ENCODE measurements at regions not wholly inside any gene's neighbourhood (a gene's known extent, or its start where the extent isn't known, plus 50 kb on each side); places are given as distances from the start of the nearest gene placed in this dataset.

DNA sequence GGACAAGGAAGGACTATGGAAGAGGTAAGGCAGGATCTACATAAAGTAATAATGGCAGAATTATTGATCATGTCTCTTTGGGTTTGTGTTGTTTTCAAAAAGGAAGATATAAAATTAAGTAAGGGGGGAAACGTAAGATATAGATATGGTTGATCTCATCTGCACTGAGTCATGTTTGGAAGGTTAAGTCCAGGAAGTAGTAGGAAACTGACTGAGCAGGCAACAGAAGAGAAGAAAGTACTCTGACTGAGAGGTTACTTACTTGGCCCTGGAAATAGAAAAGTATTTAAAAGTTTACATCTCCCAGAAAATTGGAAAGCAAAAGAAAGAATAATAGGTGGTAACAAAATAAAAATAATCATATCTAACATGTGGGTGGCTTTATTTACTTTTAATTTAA lies 405.3 kb upstream of the RGMB start:
- Histone ChIP-seq H3K27ac (ENCODE audit: extremely low read depth, low read depth, low read length) (no peak overlapping the region), H3K4me1 (ENCODE audit: control insufficient read depth, insufficient read depth, low read length) (no peaks in the 10 kb centered on the region), H3K4me3 (ENCODE audit: low read depth, low read length) (no peak overlapping the region), H3K9me3 (ENCODE audit: control insufficient read depth, insufficient read depth, low read depth, low read length) (no peaks in the 10 kb centered on the region), H3K36me3 (ENCODE audit: control insufficient read depth in 2 of 2, insufficient read depth in 1 of 2, low read length in 2 of 2) (no peaks in the 10 kb centered on the region)
- ChIA-PET CTCF (no interaction called here), POLR2A (no interaction called here)
- no peak for TF ChIP-seq ZBTB1 (tag by site-specific recombination; IDR thresholded peaks at IDR 0.05)
- TF ChIP-seq, protein P1, sequence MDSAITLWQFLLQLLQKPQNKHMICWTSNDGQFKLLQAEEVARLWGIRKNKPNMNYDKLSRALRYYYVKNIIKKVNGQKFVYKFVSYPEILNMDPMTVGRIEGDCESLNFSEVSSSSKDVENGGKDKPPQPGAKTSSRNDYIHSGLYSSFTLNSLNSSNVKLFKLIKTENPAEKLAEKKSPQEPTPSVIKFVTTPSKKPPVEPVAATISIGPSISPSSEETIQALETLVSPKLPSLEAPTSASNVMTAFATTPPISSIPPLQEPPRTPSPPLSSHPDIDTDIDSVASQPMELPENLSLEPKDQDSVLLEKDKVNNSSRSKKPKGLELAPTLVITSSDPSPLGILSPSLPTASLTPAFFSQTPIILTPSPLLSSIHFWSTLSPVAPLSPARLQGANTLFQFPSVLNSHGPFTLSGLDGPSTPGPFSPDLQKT (IDR thresholded peaks at IDR 0.05; ENCODE audit: borderline replicate concordance, low read depth, low read length): no peak

DNA sequence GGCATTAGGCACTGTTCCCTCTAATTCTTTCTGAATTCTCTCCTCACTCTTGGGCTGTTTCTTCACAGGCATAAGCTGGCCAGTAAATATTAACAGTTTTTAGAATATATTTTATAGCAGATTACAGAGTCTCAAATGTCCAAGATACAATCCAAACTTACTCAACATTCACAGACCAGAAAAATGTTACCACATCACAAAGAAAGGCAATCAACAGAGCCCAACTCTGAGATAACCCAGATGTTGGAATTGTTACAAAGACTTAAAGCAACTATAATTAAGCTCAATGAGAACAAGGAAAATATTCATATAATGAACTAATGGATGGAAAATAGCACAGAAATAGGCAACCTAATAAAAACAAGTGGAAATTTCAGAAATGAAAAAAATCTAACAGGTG lies 401.1 kb upstream of the RGMB start:
- no peak overlapping the region for H3K27ac ChIP-seq (ENCODE audit: extremely low read depth, low read depth, low read length)
- CTCF ChIA-PET: no interaction called here
- no peaks in the 10 kb centered on the region for H3K36me3 ChIP-seq (ENCODE audit: control insufficient read depth in 2 of 2, insufficient read depth in 1 of 2, low read length in 2 of 2)
- H3K4me1 ChIP-seq (ENCODE audit: control insufficient read depth, insufficient read depth, low read length): no peaks in the 10 kb centered on the region
- TF ChIP-seq SCRT1 (tag by site-specific recombination; IDR thresholded peaks at IDR 0.05; ENCODE audit: borderline replicate concordance) (no peak), ZNF530 (tag by site-specific recombination; IDR thresholded peaks at IDR 0.05; ENCODE audit: low read depth) (no peak), RBAK (tag by site-specific recombination; IDR thresholded peaks at IDR 0.05) (no peak), ZNF394 (tag by site-specific recombination; IDR thresholded peaks at IDR 0.05; ENCODE audit: borderline replicate concordance) (no peak), ZNF174 (tag by site-specific recombination; IDR thresholded peaks at IDR 0.05) (no peak)
- TF ChIP-seq, protein P2, sequence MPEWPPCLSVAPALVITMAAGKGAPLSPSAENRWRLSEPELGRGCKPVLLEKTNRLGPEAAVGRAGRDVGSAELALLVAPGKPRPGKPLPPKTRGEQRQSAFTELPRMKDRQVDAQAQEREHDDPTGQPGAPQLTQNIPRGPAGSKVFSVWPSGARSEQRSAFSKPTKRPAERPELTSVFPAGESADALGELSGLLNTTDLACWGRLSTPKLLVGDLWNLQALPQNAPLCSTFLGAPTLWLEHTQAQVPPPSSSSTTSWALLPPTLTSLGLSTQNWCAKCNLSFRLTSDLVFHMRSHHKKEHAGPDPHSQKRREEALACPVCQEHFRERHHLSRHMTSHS (tag by site-specific recombination; IDR thresholded peaks at IDR 0.05): no peak
- TF ChIP-seq, protein P3, sequence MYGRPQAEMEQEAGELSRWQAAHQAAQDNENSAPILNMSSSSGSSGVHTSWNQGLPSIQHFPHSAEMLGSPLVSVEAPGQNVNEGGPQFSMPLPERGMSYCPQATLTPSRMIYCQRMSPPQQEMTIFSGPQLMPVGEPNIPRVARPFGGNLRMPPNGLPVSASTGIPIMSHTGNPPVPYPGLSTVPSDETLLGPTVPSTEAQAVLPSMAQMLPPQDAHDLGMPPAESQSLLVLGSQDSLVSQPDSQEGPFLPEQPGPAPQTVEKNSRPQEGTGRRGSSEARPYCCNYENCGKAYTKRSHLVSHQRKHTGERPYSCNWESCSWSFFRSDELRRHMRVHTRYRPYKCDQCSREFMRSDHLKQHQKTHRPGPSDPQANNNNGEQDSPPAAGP (tag by site-specific recombination; IDR thresholded peaks at IDR 0.05): no peak
- POLR2A ChIA-PET: no interaction called here
- no peak overlapping the region for H3K4me3 ChIP-seq (ENCODE audit: low read depth, low read length)
- H3K9me3 ChIP-seq (ENCODE audit: control insufficient read depth, insufficient read depth, low read depth, low read length): no peaks in the 10 kb centered on the region

DNA sequence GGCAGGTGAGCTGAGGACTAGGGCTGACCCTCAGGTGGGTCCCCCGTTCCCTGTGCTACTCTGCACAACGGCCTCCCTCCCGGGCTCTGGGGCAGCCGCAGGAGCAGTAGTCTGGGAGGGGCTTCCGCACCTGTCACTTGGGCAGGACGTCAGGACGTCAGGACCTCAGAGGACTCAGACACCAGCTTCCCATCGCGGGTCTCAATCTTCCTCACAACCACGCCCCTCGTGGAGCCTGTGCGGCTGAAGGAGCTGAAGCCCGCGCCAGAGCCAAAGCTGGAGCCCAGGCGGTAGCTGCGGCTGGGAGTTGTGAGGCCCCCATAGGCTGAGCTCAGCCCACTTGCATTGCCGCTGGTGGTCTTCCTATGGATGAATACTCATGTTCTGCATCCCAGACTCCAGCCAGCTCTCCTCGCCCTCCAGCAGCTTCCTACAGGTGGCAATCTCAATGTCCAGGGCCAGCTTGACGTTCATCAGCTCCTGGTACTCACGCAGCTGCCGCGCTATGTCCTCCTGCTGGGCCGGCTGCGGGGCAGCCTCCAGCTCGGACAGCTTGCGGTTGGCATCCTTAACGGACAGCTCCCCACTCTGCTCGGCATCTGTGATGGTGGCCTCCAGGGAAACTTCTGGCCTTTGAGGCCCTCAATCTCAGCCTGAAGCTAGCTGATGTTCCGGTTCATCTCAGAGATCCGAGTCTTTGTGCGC lies 381.4 kb upstream of the RGMB start:
- CTCF ChIA-PET: interaction anchor here (0.7 kb wide), 1 partner anchor 380 kb away, joined by 4 read pairs; no protein-coding TSS in a partner anchor
- POLR2A ChIA-PET: no interaction called here
- no peak overlapping the region for H3K4me3 ChIP-seq (ENCODE audit: low read depth, low read length)
- no peaks in the 10 kb centered on the region for H3K4me1 ChIP-seq (ENCODE audit: control insufficient read depth, insufficient read depth, low read length)
- H3K9me3 ChIP-seq (ENCODE audit: control insufficient read depth, insufficient read depth, low read depth, low read length): no peaks in the 10 kb centered on the region
- H3K36me3 ChIP-seq (ENCODE audit: control insufficient read depth in 2 of 2, insufficient read depth in 1 of 2, low read length in 2 of 2): no peaks in the 10 kb centered on the region
- no peak overlapping the region for H3K27ac ChIP-seq (ENCODE audit: extremely low read depth, low read depth, low read length)
- no peak for TF ChIP-seq ZBTB8A (tag by site-specific recombination; IDR thresholded peaks at IDR 0.05)
- TF ChIP-seq, protein P4, sequence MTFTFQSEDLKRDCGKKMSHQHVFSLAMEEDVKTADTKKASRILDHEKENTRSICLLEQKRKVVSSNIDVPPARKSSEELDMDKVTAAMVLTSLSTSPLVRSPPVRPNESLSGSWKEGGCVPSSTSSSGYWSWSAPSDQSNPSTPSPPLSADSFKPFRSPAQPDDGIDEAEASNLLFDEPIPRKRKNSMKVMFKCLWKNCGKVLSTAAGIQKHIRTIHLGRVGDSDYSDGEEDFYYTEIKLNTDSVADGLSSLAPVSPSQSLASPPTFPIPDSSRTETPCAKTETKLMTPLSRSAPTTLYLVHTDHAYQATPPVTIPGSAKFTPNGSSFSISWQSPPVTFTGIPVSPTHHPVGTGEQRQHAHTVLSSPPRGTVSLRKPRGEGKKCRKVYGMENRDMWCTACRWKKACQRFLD (tag by site-specific recombination; IDR thresholded peaks at IDR 0.05): no peak
- TF ChIP-seq, protein P5, sequence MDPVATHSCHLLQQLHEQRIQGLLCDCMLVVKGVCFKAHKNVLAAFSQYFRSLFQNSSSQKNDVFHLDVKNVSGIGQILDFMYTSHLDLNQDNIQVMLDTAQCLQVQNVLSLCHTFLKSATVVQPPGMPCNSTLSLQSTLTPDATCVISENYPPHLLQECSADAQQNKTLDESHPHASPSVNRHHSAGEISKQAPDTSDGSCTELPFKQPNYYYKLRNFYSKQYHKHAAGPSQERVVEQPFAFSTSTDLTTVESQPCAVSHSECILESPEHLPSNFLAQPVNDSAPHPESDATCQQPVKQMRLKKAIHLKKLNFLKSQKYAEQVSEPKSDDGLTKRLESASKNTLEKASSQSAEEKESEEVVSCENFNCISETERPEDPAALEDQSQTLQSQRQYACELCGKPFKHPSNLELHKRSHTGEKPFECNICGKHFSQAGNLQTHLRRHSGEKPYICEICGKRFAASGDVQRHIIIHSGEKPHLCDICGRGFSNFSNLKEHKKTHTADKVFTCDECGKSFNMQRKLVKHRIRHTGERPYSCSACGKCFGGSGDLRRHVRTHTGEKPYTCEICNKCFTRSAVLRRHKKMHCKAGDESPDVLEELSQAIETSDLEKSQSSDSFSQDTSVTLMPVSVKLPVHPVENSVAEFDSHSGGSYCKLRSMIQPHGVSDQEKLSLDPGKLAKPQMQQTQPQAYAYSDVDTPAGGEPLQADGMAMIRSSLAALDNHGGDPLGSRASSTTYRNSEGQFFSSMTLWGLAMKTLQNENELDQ (tag by site-specific recombination; IDR thresholded peaks at IDR 0.05; ENCODE audit: low read depth): no peak
- TF ChIP-seq ZNF76 (tag by site-specific recombination; IDR thresholded peaks at IDR 0.05; ENCODE audit: borderline replicate concordance, low read depth): no peak
- no peak for TF ChIP-seq BCL11B (tag by site-specific recombination; IDR thresholded peaks at IDR 0.05; ENCODE audit: low read depth)
- TF ChIP-seq ZNF211 (tag by site-specific recombination; IDR thresholded peaks at IDR 0.05; ENCODE audit: low read depth): no peak
- no peak for TF ChIP-seq ZNF626 (tag by site-specific recombination; IDR thresholded peaks at IDR 0.05)
- no peak for TF ChIP-seq SALL2 (tag by site-specific recombination; IDR thresholded peaks at IDR 0.05; ENCODE audit: borderline replicate concordance)
- TF ChIP-seq ZNF843 (tag by site-specific recombination; IDR thresholded peaks at IDR 0.05): no peak
- no peak for TF ChIP-seq GLI2 (tag by site-specific recombination; IDR thresholded peaks at IDR 0.05; ENCODE audit: borderline replicate concordance, low read depth)
- TF ChIP-seq, protein P6, sequence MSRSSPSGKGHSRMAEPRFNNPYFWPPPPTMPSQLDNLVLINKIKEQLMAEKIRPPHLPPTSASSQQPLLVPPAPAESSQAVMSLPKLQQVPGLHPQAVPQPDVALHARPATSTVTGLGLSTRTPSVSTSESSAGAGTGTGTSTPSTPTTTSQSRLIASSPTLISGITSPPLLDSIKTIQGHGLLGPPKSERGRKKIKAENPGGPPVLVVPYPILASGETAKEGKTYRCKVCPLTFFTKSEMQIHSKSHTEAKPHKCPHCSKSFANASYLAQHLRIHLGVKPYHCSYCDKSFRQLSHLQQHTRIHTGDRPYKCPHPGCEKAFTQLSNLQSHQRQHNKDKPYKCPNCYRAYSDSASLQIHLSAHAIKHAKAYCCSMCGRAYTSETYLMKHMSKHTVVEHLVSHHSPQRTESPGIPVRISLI (tag by site-specific recombination; IDR thresholded peaks at IDR 0.05): no peak
- TF ChIP-seq, protein P7, sequence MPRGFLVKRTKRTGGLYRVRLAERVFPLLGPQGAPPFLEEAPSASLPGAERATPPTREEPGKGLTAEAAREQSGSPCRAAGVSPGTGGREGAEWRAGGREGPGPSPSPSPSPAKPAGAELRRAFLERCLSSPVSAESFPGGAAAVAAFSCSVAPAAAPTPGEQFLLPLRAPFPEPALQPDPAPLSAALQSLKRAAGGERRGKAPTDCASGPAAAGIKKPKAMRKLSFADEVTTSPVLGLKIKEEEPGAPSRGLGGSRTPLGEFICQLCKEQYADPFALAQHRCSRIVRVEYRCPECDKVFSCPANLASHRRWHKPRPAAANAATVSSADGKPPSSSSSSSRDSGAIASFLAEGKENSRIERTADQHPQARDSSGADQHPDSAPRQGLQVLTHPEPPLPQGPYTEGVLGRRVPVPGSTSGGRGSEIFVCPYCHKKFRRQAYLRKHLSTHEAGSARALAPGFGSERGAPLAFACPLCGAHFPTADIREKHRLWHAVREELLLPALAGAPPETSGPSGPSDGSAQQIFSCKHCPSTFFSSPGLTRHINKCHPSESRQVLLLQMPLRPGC (tag by site-specific recombination; IDR thresholded peaks at IDR 0.05): no peak
